ENCODE measurements at regions not wholly inside any gene's neighbourhood (a gene's known extent, or its start where the extent isn't known, plus 50 kb on each side); places are given as distances from the start of the nearest gene placed in this dataset.
"Not testable (repeated sequence)": the region's sequence is repeated elsewhere in the genome, so short reads cannot be mapped to it uniquely, and the experiment has no call there.

DNA sequence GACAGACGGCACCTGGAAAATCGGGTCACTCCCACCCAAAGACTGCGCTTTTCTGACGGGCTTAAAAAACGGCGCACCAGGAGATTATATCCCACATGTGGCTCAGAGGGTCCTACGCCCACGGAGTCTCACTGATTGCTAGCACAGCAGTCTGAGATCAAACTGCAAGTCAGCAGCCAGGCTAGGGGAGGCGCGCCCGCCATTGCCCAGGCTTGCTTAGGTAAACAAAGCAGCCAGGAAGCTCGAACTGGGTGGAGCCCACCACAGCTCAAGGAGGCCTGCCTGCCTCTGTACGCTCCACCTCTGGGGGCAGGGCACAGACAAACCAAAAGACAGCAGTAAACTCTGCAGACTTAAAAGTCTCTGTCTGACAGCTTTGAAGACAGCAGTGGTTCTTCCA is 909.4 kb downstream of the SORCS3 start:
- TF ChIP-seq RAD21 (IDR thresholded peaks at IDR 0.05; ENCODE audit: low read length); RCOR1 (IDR thresholded peaks at IDR 0.05; ENCODE audit: insufficient replicate concordance, low read length); MAZ (IDR thresholded peaks at IDR 0.05; ENCODE audit: borderline replicate concordance, low read depth, low read length); BHLHE40 (IDR thresholded peaks at IDR 0.05; ENCODE audit: low read depth, low read length): not testable (repeated sequence)
- TF ChIP-seq, protein P1, sequence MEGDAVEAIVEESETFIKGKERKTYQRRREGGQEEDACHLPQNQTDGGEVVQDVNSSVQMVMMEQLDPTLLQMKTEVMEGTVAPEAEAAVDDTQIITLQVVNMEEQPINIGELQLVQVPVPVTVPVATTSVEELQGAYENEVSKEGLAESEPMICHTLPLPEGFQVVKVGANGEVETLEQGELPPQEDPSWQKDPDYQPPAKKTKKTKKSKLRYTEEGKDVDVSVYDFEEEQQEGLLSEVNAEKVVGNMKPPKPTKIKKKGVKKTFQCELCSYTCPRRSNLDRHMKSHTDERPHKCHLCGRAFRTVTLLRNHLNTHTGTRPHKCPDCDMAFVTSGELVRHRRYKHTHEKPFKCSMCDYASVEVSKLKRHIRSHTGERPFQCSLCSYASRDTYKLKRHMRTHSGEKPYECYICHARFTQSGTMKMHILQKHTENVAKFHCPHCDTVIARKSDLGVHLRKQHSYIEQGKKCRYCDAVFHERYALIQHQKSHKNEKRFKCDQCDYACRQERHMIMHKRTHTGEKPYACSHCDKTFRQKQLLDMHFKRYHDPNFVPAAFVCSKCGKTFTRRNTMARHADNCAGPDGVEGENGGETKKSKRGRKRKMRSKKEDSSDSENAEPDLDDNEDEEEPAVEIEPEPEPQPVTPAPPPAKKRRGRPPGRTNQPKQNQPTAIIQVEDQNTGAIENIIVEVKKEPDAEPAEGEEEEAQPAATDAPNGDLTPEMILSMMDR (conservative IDR thresholded peaks at IDR 0.05; ENCODE audit: low read depth, low read length): not testable (repeated sequence)
